Right renal pelvis (tissue), 4 donors: ENCODE measurements at regions not wholly inside any gene's neighbourhood (a gene's known extent, or its start where the extent isn't known, plus 50 kb on each side); places are given as distances from the start of the nearest gene placed in this dataset.
"Not testable (repeated sequence)": the region's sequence is repeated elsewhere in the genome, so short reads cannot be mapped to it uniquely, and the experiment has no call there.

Experiments used
- DNase-seq, 4 donors: peaks; one replicate each; pipeline ENCODE4 v3.0.0-alpha.2; 2013; ENCODE audit warnings: low read depth in 4 of 4, low spot score in 3 of 4, missing footprints in 1 of 4

DNA sequence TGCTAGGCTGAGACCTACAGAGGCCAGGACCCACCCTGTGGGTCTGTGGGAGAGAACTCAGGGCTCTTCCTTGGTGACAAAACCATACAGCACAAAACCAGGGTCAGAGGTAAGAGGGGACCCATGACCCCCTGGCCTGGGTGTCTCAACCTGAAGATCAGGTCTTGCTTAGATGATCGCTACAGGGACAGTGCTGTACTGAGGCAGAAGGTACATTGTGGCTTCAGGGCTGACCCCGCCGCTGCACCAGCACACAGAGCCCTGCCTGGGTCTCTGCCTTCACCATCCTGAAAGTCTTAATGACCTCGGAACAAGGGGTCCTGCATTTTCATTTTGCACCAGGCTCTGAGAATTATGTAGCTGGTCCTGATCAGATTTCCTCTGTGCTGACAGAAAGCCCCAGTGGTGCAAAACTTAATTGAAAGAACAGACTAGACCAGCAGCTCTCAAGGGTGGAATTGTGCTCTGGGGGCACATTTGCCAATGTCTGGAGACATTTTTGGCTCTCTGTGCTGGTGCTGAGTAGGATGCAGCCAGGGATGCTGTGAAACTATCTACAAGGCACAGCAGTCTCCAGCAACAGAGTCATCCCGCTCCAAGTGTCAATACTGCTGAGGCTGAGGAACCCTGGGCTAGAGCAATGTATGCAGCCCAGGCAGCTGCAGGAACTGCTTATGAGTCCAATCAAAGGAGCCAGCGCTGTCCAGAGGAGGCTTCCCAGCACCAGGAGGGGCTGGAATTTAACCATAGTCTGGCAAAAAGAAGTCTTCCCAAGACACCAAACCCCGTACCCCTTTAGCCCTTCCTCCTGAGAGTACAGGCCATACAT, 254.9 kb downstream of the ERMARD start:
- DNase-seq, result no peak

DNA sequence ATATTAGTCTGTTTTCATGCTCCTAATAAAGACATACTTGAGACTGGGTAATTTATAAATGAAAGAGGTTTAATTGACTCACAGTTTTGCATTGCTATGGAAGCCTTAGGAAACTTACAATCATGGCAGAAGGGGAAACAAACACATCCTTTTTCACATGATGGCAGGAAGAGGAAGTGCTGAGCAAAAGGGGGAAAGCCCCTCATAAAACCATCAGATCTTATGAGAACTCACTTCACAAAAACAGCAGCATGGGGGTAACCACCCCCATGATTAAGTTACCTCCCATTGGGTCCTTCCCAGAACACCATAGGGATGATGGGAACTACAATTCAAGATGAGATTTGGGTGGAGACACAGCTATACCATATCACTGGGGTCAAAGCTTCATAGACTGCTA, 254.2 kb downstream of the ERMARD start:
- no peak for DNase-seq

- DNase-seq, result no peak
These were observed 253.3 kb downstream of the ERMARD start for GRCh38 chr6:170004585-170005210.

DNA sequence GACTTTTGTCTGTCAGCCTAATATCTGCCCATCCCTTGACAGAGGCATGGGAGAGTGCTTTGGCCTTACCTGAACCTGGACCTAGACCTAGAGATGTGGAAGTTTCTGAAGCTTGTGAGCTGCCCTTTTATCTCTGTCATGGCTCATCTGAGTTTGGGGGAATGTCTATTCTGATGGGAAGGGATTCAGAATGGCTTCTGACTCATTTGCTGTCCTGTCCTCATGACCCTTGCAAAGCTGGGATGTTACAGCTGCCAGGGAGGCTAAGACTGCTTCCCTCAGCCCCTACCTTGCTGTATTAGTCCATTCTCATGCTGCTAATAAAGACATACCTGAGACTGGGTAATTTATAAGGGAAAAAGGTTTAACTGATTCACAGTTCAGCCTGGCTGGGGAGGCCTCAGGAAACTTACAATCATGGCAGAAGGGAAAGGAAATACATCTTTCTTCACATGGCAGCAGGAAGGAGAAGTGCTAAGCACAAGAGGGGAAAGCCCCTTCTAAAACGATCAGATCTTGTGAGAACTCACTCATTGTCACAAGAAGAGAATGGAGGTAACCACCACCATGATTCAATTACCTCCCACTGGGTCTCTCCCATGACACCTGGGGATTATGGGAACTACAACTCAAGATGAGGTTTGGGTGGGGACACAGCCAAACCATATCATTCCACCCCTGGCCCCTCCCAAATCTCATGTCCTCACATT, 252.2 kb downstream of the ERMARD start:
- no peak for DNase-seq

GRCh38 chr6:170003027-170003426, 251.6 kb downstream of the ERMARD start:
- DNase-seq, result no peak

- not testable (repeated sequence) for DNase-seq
These were observed 250.4 kb downstream of the ERMARD start for GRCh38 chr6:170001782-170002181.

DNA sequence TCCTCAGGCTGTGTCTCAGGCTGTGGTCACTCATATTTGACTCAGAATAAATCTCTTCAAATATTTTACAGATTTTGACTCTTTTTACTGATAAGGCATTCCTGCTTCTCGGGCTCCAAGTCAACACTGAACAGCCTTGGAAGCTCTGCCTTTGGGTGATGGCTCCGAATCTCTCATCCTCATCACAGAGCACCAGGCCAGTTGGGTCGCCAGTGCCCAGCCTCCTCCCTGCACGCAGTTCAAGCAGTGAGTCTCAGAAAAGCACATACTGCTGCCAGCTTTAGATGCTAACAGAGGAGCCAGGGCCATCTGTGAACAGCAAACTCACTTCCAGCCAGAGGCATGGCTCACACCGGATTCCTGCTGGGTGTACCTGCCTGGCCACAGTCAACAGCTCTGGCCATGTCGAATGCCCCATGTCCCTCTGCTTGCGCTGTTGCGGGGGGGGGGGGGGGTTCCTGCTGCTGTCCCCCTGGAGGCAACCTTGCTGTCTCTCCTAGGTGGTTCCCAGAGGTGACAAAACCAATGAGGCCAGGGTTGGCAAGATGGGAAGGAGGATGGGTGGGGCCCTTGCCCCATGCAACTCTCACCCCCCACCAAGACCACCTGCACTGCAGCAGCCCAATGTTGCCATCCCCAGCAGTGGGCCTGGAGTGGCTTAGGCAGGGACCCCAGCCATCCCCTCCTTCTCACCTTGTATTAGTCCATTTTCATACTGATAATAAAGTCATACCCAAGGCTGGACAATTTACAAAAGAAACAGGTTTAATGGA, 248.8 kb downstream of the ERMARD start:
- no peak for DNase-seq

DNA sequence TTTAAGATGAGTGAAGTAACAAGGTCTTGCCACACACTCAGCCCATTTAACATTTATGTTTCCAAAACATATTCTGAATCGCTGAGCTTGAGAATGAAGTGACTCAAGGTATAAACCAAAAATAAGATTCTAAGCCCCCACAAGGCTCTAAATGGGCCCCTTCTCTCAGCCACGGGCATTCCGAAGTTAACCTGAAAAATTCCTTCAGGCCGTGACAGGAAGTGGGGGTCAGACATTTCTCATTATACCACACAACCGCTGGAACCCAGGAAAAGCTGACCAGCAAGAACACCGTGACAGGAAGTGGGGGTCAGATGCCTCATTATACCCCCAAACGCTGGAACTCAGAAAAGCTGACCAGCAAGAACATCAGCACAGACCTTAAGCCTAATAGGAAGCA, 247.9 kb downstream of the ERMARD start:
- DNase-seq, result no peak

GRCh38 chr6:169998457-169998856, 247.0 kb downstream of the ERMARD start:
- no peak for DNase-seq

- DNase-seq, result no peak
These were observed 246.5 kb downstream of the ERMARD start for GRCh38 chr6:169997930-169998218.

GRCh38 chr6:169997187-169997929, 245.9 kb downstream of the ERMARD start:
- no peak for DNase-seq

- DNase-seq, result no peak
These were observed 245.1 kb downstream of the ERMARD start for GRCh38 chr6:169996378-169997051.

GRCh38 chr6:169994739-169995138, 243.3 kb downstream of the ERMARD start:
- DNase-seq, result no peak

DNA sequence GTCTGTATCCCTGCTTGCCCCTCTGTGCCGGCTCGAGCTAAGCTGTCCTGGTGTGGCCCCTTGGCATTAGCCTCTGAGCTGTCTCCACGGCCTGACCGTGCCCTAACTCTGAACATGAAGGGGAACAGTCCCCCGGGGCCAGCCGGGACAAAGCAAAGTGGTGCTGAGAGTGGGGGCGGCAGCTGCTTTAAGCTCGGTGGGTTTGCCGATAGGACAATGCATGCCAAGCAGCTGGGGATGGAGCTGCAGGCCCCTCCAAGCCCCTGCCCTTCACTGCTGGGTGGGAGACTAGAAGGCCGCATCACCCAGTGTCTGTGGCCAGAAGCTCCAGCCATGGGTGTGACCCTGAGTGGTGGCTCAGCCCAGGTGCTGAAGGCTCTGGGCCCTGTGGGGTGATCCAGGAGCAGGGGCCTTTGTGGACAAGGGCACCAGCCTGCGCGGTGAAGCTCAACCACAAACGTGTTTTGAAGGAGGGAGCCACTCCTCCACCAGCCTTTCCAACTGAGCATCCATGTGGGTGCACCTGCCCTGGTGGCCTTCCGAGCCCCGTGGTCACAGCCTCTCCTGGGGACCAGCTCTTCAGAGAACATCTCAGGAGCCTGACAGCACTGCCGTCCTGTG, 242.5 kb downstream of the ERMARD start:
- no peak for DNase-seq

GRCh38 chr6:169991913-169992312, 240.5 kb downstream of the ERMARD start:
- no peak for DNase-seq

GRCh38 chr6:169991031-169991390, 239.6 kb downstream of the ERMARD start:
- DNase-seq, result no peak

GRCh38 chr6:169990095-169991030, 238.9 kb downstream of the ERMARD start:
- DNase-seq, result no peak

- DNase-seq, result no peak
These were observed 238.2 kb downstream of the ERMARD start for GRCh38 chr6:169989594-169989993.
